ENCODE measurements at regions not wholly inside any gene's neighbourhood (a gene's known extent, or its start where the extent isn't known, plus 50 kb on each side); places are given as distances from the start of the nearest gene placed in this dataset.

DNA sequence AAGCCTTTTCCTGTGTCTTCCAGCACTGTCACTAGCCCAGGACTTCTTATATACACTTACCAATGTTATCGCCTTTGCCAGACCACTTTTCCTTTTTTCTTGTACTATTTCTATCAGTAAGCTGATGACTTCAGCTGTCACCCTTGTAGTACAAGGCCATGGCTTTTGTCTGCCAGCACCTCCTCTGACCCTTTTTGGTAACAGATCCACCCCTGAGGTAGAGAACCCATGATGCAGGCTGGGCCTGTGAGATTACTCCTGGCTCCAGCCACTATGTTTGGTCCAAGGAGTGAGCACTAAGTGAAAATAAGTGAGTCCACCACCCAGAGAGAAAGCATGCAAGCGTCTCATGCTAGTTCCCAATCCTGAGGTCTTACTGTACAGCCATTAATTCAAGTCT is 406.7 kb downstream of the MLLT3 start:
- no peak for DNase-seq (ENCODE audit: low spot score)
- H2AK5ac ChIP-seq (ENCODE audit: low read depth, low read length): no peak overlapping the region
- H3K14ac ChIP-seq (ENCODE audit: low read length): no peak overlapping the region
- H3K4me3 ChIP-seq (ENCODE audit: low read length in 2 of 2): no peak overlapping the region
- no peaks in the 10 kb centered on the region for H3K27me3 ChIP-seq (ENCODE audit: control insufficient read depth in 3 of 3, insufficient read depth in 3 of 3, low read depth in 1 of 3, low read length in 3 of 3)
- peaks cover 0 to 1% of the 10 kb centered on the region in 2 donors for H3K4me1 ChIP-seq (ENCODE audit: control insufficient read depth in 2 of 2, insufficient read depth in 1 of 2, low read depth in 1 of 2, low read length in 2 of 2)
- H2BK12ac ChIP-seq (ENCODE audit: low read length): no peak overlapping the region
- no peaks in the 10 kb centered on the region for H3K79me1 ChIP-seq (ENCODE audit: low read depth, low read length)
- H2BK120ac ChIP-seq (ENCODE audit: low read depth, low read length): no peak overlapping the region
- no peak overlapping the region for H3K4ac ChIP-seq (ENCODE audit: low read length)
- no peak overlapping the region for H3K9ac ChIP-seq (ENCODE audit: low read depth, low read length, poor library complexity)
- no CpG with 5 or more reads among the region's 2 CpGs for WGBS, 2 donors (ENCODE audit: extremely low coverage in 2 of 2, insufficient read length in 2 of 2, insufficient replicate concordance in 1 of 2)
- H3K27ac ChIP-seq (replicated peaks; ENCODE audit: low read length): no peak overlapping the region
- no peak overlapping the region for H2BK15ac ChIP-seq (ENCODE audit: low read length)
- H3K18ac ChIP-seq (ENCODE audit: low read length): no peak overlapping the region
- no peak overlapping the region for H4K8ac ChIP-seq (ENCODE audit: low read depth, low read length)
- no peak overlapping the region for H3K23ac ChIP-seq (ENCODE audit: low read depth, low read length, poor library complexity)
- H4K91ac ChIP-seq (ENCODE audit: low read depth, low read length, poor library complexity): no peak overlapping the region
- no peaks in the 10 kb centered on the region for H3K36me3 ChIP-seq (replicated peaks in 1 of 2; ENCODE audit: control insufficient read depth in 2 of 2, insufficient read depth in 2 of 2, low read length in 2 of 2)
- no peak overlapping the region for H2AFZ ChIP-seq (ENCODE audit: low read length)
- no peaks in the 10 kb centered on the region for H3K9me3 ChIP-seq (replicated peaks in 1 of 2; ENCODE audit: control insufficient read depth in 2 of 2, insufficient read depth in 1 of 2, low read depth in 1 of 2, low read length in 2 of 2)
- no peak overlapping the region for H3K4me2 ChIP-seq (ENCODE audit: insufficient read depth, low read length, poor library complexity, severe bottlenecking)
- H2BK5ac ChIP-seq (ENCODE audit: low read length): no peak overlapping the region

GRCh38 chr9:20212806-20213205 is 409.5 kb downstream of the MLLT3 start:
- Histone ChIP-seq H3K4me2 (ENCODE audit: insufficient read depth, low read length, poor library complexity, severe bottlenecking) (no peak overlapping the region), H4K91ac (ENCODE audit: low read depth, low read length, poor library complexity) (no peak overlapping the region), H3K4me3 (ENCODE audit: low read length in 2 of 2) (no peak overlapping the region), H3K27me3 (ENCODE audit: control insufficient read depth in 3 of 3, insufficient read depth in 3 of 3, low read depth in 1 of 3, low read length in 3 of 3) (no peaks in the 10 kb centered on the region), H2AK5ac (ENCODE audit: low read depth, low read length) (no peak overlapping the region), H3K4ac (ENCODE audit: low read length) (no peak overlapping the region), H3K14ac (ENCODE audit: low read length) (no peak overlapping the region), H2BK12ac (ENCODE audit: low read length) (no peak overlapping the region), H3K9ac (ENCODE audit: low read depth, low read length, poor library complexity) (no peak overlapping the region), H2BK5ac (ENCODE audit: low read length) (no peak overlapping the region), H3K79me1 (ENCODE audit: low read depth, low read length) (no peaks in the 10 kb centered on the region), H3K23ac (ENCODE audit: low read depth, low read length, poor library complexity) (no peak overlapping the region), H3K36me3 (replicated peaks in 1 of 2; ENCODE audit: control insufficient read depth in 2 of 2, insufficient read depth in 2 of 2, low read length in 2 of 2) (no peaks in the 10 kb centered on the region), H4K8ac (ENCODE audit: low read depth, low read length) (no peak overlapping the region), H2BK120ac (ENCODE audit: low read depth, low read length) (no peak overlapping the region), H3K4me1 (ENCODE audit: control insufficient read depth in 2 of 2, insufficient read depth in 1 of 2, low read depth in 1 of 2, low read length in 2 of 2) (no peaks in the 10 kb centered on the region), H3K27ac (replicated peaks; ENCODE audit: low read length) (no peak overlapping the region), H2BK15ac (ENCODE audit: low read length) (no peak overlapping the region), H3K18ac (ENCODE audit: low read length) (no peak overlapping the region), H2AFZ (ENCODE audit: low read length) (no peak overlapping the region), H3K9me3 (replicated peaks in 1 of 2; ENCODE audit: control insufficient read depth in 2 of 2, insufficient read depth in 1 of 2, low read depth in 1 of 2, low read length in 2 of 2) (no peaks in the 10 kb centered on the region)
- WGBS, 2 donors (ENCODE audit: extremely low coverage in 2 of 2, insufficient read length in 2 of 2, insufficient replicate concordance in 1 of 2): no CpG with 5 or more reads among the region's 3 CpGs
- no peak for DNase-seq (ENCODE audit: low spot score)

DNA sequence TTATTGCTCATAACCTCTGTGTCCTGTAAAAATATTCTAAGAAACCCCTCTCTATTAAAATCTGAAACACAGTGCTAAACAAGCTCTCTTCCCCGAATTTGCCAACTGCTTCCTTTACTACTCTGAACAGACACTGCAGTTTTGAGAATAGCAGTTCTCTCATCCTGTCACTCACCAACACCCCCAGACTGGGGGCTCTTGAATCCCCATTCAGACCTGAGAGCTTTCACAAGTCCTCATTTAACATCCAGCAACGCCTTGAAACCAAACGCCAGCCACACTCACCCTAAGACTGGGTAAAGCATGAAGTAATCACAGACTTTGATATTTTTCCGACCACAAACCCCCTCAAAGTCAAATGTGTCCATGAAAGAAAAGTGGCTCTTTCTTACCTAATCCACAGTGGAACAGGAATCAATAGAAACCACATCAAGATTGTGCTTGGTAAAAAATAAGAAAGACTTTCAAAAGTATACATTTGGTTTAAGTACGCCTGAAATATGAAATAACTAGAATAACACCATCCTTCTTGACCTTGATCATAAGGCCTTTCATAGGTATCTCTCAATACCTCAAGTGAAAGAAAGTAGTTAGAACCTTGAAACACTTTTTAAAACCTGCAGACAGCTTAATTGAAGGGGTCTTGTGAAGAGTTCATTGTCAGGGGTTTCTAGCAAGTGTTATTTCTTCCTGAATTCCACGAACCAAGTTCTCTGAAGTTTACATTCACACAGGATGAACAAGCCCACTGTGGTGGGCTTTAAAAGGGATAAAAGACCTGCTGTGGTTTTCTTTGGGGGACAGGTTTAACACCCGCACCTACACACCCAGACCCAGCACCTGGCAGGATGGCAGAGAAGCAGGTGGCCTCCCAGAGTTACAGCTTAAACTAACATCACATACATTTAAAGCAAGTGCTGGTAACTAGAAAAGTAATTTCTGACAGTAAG is 412.6 kb downstream of the MLLT3 start:
- Histone ChIP-seq H4K91ac (ENCODE audit: low read depth, low read length, poor library complexity) (no peak overlapping the region), H3K4me1 (ENCODE audit: control insufficient read depth in 2 of 2, insufficient read depth in 1 of 2, low read depth in 1 of 2, low read length in 2 of 2) (no peaks in the 10 kb centered on the region), H3K14ac (ENCODE audit: low read length) (no peak overlapping the region), H4K8ac (ENCODE audit: low read depth, low read length) (no peak overlapping the region), H2BK120ac (ENCODE audit: low read depth, low read length) (no peak overlapping the region), H3K4ac (ENCODE audit: low read length) (no peak overlapping the region), H2BK12ac (ENCODE audit: low read length) (no peak overlapping the region), H3K4me3 (ENCODE audit: low read length in 2 of 2) (no peak overlapping the region), H2BK15ac (ENCODE audit: low read length) (no peak overlapping the region), H2AK5ac (ENCODE audit: low read depth, low read length) (no peak overlapping the region), H3K4me2 (ENCODE audit: insufficient read depth, low read length, poor library complexity, severe bottlenecking) (no peak overlapping the region), H3K27me3 (ENCODE audit: control insufficient read depth in 3 of 3, insufficient read depth in 3 of 3, low read depth in 1 of 3, low read length in 3 of 3) (no peaks in the 10 kb centered on the region), H3K23ac (ENCODE audit: low read depth, low read length, poor library complexity) (no peak overlapping the region), H3K27ac (replicated peaks; ENCODE audit: low read length) (no peak overlapping the region), H3K9me3 (replicated peaks in 1 of 2; ENCODE audit: control insufficient read depth in 2 of 2, insufficient read depth in 1 of 2, low read depth in 1 of 2, low read length in 2 of 2) (no peaks in the 10 kb centered on the region), H3K9ac (ENCODE audit: low read depth, low read length, poor library complexity) (no peak overlapping the region), H2BK5ac (ENCODE audit: low read length) (no peak overlapping the region), H3K79me1 (ENCODE audit: low read depth, low read length) (no peaks in the 10 kb centered on the region), H3K18ac (ENCODE audit: low read length) (no peak overlapping the region), H2AFZ (ENCODE audit: low read length) (no peak overlapping the region), H3K36me3 (replicated peaks in 1 of 2; ENCODE audit: control insufficient read depth in 2 of 2, insufficient read depth in 2 of 2, low read length in 2 of 2) (no peaks in the 10 kb centered on the region)
- no CpG with 5 or more reads among the region's 7 CpGs for WGBS, 2 donors (ENCODE audit: extremely low coverage in 2 of 2, insufficient read length in 2 of 2, insufficient replicate concordance in 1 of 2)
- DNase-seq (ENCODE audit: low spot score): no peak

GRCh38 chr9:20208961-20209371 is 413.3 kb downstream of the MLLT3 start:
- WGBS, 2 donors (ENCODE audit: extremely low coverage in 2 of 2, insufficient read length in 2 of 2, insufficient replicate concordance in 1 of 2): no CpG with 5 or more reads among the region's 1 CpG
- no peak overlapping the region for H2AFZ ChIP-seq (ENCODE audit: low read length)
- H3K4me1 ChIP-seq (ENCODE audit: control insufficient read depth in 2 of 2, insufficient read depth in 1 of 2, low read depth in 1 of 2, low read length in 2 of 2): no peaks in the 10 kb centered on the region
- no peak overlapping the region for H2BK5ac ChIP-seq (ENCODE audit: low read length)
- H4K91ac ChIP-seq (ENCODE audit: low read depth, low read length, poor library complexity): no peak overlapping the region
- no peaks in the 10 kb centered on the region for H3K36me3 ChIP-seq (replicated peaks in 1 of 2; ENCODE audit: control insufficient read depth in 2 of 2, insufficient read depth in 2 of 2, low read length in 2 of 2)
- H4K8ac ChIP-seq (ENCODE audit: low read depth, low read length): no peak overlapping the region
- H3K27ac ChIP-seq (replicated peaks; ENCODE audit: low read length): no peak overlapping the region
- H3K4ac ChIP-seq (ENCODE audit: low read length): no peak overlapping the region
- H3K23ac ChIP-seq (ENCODE audit: low read depth, low read length, poor library complexity): no peak overlapping the region
- DNase-seq (ENCODE audit: low spot score): no peak
- no peaks in the 10 kb centered on the region for H3K9me3 ChIP-seq (replicated peaks in 1 of 2; ENCODE audit: control insufficient read depth in 2 of 2, insufficient read depth in 1 of 2, low read depth in 1 of 2, low read length in 2 of 2)
- no peak overlapping the region for H3K4me2 ChIP-seq (ENCODE audit: insufficient read depth, low read length, poor library complexity, severe bottlenecking)
- no peak overlapping the region for H3K4me3 ChIP-seq (ENCODE audit: low read length in 2 of 2)
- H2BK120ac ChIP-seq (ENCODE audit: low read depth, low read length): no peak overlapping the region
- H3K18ac ChIP-seq (ENCODE audit: low read length): no peak overlapping the region
- no peaks in the 10 kb centered on the region for H3K79me1 ChIP-seq (ENCODE audit: low read depth, low read length)
- no peak overlapping the region for H2BK12ac ChIP-seq (ENCODE audit: low read length)
- H3K9ac ChIP-seq (ENCODE audit: low read depth, low read length, poor library complexity): no peak overlapping the region
- H3K14ac ChIP-seq (ENCODE audit: low read length): no peak overlapping the region
- H2AK5ac ChIP-seq (ENCODE audit: low read depth, low read length): no peak overlapping the region
- H3K27me3 ChIP-seq (ENCODE audit: control insufficient read depth in 3 of 3, insufficient read depth in 3 of 3, low read depth in 1 of 3, low read length in 3 of 3): no peaks in the 10 kb centered on the region
- H2BK15ac ChIP-seq (ENCODE audit: low read length): no peak overlapping the region

All from neuronal stem cell (in vitro differentiated cells).